ENCODE measurements at regions not wholly inside any gene's neighbourhood (a gene's known extent, or its start where the extent isn't known, plus 50 kb on each side); places are given as distances from the start of the nearest gene placed in this dataset.
A peak's percentile ranks its signal among the peaks of the same experiment; 100 is the strongest.
"Not testable (repeated sequence)": the region's sequence is repeated elsewhere in the genome, so short reads cannot be mapped to it uniquely, and the experiment has no call there.

DNA sequence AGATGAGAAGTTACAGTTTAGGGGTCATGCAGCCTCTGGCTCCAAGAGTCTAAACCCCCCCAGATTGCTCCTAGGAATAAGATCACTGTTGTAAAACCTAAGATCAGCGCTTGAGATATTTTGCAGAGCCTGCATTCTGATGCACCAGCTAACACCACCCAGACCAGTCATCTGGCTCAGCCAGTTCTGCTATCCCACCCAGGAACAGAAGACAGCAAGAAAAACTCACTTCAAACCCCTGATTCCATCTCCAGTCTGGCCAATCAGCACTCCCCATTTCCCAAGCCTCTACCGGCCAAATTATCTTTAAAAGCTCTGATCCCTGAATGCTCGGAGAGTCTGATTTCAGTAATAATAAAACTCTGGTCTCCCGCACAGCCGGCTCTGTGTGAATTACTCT, 158.6 kb downstream of the ZNF664 start:
- no peak for DNase-seq

DNA sequence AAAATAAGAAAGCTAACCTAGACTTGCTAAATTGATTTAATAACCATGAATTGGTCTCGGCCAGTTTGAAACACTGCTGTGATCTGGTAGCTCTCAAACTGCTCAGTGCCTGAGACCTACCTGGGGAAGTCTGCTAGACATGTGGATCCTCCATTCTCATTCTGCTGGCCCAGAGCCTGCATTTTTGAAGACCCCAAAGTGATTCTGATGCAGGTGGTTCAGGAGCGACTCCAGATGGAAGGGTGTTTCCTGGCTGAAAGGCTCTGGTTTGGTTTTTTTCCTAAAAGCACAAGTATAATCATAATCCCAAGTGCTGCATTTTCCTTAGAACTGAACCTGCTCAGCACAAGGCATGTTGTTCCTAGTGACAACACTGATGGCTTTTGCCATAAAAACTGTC, 159.5 kb downstream of the ZNF664 start:
- no peak for DNase-seq

- DNase-seq: no peak
Measured at GRCh38 chr12:124136796-124137195, 158.1 kb upstream of the RFLNA start.

DNA sequence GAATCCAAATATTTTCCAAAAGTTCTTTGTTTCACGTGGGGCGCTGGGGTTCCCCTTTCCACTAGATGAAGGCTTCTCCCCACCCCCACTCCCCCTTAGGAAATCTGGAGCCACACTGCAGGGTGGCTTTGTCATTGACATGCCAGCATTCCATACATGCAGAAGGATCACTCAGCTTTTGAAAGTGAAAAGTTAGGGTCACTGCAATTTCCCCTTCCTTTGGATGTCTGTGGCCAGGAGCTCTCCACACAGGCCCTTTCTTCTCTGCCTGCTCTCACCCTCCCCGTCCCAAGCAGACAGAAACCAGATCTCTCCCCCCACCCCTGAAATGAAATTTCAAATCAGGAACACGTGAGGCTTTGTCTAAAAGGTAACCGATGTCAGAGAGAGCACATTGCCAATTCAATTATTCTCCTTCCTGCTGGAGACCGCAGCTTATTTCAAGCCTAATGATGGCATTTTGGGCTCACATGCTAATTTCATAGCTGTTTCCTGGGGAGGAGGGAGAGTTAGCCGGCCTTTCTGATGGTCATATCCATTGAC, 153.9 kb upstream of the RFLNA start:
- no peak for DNase-seq

GRCh38 chr12:124141611-124142010, 153.3 kb upstream of the RFLNA start:
- not testable (repeated sequence) for DNase-seq

GRCh38 chr12:124142395-124143035, 152.4 kb upstream of the RFLNA start:
- DNase-seq: no peak

DNA sequence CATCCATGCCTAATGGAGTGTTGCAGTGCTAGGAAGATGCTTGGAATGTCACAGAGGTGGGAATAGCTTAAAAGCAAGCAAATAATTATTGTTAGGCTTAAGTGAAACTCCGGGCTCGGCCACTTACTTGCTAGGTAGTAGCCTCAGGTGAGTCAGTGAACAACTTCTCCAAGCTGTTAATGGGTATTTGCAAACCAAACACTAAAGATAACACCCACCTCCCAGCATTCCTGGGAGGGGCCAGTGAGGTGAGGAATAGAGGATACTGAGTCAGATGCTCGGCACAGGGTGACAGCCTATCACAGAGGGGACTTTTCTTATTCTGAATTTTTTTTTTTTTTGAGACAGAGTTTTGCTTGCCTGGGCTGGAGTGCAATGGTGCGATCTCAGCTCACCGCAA, 151.2 kb upstream of the RFLNA start:
- no peak for DNase-seq

- no peak for DNase-seq
Measured at GRCh38 chr12:124144531-124145194, 150.2 kb upstream of the RFLNA start.

DNA sequence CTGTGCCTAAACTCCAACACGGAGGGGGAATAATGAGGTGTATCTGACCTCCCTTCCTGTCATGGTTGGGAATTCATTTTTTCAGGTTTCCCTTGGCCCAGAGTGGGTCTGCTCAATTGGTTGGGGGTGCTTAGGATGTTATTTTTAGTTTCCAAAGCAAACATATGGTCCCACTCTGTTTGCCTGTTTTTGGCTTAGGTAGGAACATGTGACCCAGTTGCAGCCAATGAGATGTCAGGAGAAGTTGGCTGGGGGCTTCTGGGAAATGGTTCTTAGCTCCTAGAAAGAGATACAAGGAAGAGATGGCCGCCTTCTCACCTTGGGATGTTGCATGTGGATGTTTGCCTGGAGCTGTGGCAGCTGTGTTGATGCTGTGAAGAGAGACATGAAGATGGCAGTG, 147.9 kb upstream of the RFLNA start:
- no peak for DNase-seq

DNA sequence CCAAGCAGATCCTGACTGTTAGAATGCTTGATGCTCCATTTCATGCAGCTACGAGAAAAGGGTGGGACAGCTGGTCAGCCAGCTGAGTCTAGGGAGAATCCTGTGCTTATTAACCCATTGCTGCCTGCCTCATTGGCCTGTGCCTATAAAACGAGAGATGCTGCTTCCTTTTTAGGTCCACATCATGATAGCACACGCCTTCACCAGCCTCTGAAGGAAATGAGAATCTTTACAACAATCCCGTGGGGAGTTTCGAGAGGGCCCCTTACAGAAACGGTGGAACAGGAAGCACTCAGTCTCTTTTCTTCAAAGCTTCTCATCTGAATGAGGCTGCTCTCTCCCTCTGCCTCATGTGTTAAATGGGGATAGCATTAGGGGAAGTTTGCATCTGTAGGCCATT, 147.3 kb upstream of the RFLNA start:
- DNase-seq: no peak

DNA sequence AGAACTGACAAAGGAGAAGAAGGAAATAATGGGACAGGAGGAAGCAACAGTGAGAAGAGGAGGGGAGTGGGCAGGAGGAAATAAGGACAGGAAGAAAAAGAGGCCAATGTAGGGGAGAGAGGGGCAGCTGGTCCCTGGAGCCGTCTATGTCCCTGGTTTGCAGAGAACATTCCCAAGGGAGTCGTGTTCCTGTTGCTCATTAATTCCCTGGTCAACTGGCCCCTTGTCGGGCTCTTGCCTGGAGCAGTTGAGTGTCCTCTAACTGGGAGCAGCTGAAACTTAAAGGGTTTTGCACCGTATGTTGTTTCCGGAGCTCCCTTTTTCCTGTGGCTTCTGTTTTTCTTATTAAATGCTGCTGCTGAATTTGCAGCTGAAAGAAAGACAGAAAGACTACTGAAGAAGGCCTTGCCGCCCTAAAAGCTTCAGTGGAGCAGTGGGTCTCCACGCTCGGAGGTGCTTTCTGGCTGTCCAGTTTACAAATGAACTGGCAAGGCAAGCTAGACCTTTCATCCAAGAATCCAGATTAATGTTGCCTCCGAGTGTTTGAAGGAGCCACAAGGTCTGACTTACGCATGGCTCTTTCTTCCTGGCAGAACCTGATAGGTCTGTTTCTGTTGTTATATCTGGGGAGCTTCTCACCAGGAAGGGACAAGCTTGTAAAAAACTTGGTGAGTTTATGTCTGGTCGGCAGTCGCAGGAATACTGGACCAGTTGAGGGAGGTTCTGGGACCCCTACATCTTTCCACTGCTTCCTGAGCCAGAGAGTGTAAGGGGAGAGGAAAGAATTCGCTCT, 146.2 kb upstream of the RFLNA start:
- no peak for DNase-seq

GRCh38 chr12:124149287-124149686, 145.6 kb upstream of the RFLNA start:
- DNase-seq: no peak

- DNase-seq: no peak
Measured at GRCh38 chr12:124150168-124150567, 144.7 kb upstream of the RFLNA start.

DNA sequence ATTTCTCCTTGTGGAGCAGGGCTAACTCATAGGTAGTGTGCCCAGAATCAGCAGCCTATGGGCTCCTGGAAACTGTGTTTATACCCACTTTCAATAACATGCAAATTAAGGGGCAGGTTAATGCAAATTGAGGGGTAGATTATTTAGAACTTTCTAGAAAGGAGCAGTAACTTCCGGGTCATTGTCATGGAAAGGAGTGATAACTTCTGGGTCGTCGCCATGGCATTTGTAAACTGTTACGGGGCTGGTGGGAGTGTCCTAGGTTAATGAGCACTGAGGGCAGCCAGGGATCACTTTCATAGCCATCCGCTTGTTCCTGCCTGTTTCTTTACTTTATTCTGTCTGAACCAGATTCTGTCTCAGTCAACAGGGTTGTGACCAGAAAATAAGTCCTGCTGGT, 143.3 kb upstream of the RFLNA start:
- DNase-seq: no peak

- DNase-seq: no peak
Measured at GRCh38 chr12:124152731-124153130, 142.2 kb upstream of the RFLNA start.

DNA sequence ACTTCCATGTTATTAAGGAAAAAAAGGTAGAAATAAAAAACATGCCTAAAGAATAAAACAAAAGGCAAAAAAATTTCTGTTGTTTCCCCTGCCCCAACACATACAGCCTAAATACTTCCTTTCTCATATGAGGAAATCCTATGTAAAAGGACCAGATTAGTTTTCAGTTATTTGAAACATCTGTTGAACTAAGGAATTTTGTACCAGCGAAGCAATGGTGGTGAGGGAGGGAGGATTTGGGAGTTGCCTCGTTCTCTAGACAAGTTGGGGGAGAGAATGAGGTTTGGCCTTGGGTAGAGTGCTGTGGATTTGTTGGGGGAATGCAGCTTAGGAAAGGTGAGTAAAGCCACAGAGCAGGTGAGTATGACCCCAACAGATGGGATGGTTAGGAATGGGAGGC, 141.5 kb upstream of the RFLNA start:
- no peak for DNase-seq

- DNase-seq: no peak
Measured at GRCh38 chr12:124157406-124157805, 137.5 kb upstream of the RFLNA start.

DNA sequence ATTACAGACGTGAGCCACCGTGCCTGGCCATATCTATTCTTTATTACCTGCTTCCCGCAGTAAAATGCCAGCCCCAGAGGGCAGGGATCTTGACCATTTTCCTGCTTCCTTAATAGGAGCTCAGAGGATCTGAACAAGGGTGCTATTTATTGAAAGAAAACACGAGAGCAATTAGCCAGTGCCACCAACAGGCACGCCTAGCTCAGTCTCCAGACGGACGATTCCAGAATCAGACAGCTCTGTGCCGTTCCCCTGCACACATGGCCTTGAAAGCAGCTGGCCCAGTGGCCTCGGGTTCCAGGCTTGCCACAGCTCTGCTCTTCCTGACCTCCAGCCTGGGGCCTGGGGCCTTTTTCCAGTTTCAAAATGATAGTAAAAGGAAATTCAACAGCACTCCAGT, 135.2 kb upstream of the RFLNA start:
- no peak for DNase-seq

DNA sequence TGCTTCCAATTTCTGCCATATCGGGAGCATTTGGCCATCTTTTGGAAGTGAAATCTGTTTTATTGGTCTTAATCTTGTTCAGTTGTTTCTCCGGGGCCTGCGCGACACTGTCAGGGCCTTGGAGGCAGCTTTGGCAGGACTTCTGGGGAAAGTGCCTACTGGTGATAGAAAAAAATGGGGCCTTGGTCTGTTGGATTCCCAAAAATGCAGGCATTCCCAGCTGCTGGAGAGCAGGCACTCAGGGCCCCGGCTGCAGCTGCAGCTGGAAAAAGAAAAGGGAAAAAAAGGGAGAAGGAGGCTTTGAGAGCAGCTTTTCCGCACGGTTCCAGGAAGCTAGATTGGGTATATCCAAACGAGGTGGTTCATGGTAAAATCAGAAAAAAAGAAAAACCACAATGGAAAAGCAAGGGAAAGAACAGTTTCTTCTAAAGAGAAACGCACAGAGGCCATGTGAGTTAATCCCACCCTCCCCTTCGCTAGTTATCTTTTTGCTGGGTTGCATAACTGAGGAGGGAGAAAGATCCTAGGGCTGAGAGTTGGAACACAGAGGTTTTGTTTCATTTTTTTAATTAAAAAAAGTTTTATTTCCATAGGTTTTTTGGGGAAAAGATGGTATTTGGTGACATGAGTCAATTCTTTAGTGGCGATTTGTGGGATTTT, 134.7 kb upstream of the RFLNA start:
- no peak for DNase-seq

- DNase-seq: not testable (repeated sequence)
Measured at GRCh38 chr12:124161402-124161801, 133.5 kb upstream of the RFLNA start.

DNA sequence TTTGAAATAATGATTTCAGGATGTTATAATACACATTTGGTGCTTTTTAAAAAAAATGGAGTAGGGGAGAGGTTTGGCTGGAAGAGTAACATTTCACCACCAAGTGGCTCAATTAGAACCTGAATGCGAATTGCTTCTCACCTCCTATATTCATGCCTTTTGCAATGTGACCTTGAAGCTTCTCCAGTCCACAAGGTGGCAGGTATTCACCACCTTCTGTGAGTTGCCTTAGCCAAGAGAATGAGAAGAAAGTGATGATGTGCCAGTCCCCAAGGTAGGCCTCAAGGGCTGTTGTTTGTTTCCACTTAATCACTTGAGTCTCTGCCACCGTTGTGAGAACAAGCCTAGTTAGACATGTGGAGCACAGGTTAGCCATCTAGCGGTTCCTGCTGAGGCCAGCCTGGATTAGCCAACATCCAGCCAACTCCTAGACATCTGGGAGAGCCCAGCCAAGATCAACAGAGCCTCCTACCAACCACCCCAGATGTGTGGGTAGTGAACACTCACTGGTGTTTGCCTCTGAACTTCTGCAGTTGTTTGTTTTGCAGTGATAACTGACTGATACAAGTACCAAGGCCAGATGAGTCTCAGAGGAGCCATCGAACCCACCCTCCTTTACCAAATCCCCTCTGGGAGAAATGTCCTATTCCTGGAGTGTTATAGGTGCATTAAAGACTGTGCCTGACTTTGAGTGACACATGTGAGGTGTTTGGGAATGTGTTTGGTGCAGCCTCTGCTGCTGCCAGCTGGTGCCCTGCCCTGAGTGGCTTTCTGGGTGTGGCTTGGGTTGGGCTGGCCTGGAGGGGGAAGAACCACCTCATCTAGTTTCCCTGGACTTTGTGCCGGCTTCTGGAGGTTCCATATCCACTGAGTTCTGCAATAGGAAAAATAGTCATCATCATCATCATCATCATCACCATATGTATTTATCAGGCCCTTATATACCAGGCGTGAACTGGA, 132.5 kb upstream of the RFLNA start:
- DNase-seq: peak in 1 of 2 donors; percentile 5

DNA sequence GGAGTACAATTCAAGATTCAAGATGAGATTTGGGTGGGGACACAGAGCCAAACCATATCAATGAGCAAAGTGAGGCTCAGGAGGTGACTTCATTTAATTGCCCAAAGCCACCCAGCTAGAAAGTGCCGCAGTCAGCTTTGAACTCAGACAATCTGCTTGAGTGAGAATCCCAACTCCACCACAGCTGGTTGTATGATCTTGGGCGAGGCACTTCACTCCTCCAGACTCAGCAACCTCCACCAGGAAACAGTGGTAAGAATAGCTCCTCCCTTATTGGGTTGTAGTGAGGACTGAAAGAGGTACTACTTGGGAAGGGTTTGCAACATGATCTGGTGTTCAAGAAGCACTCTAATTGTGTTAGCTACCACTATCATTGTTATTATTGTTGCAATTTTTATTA, 129.2 kb upstream of the RFLNA start:
- DNase-seq: no peak

All from CD4-positive, alpha-beta T cell treated with Interferon alpha-2 for 1 hour (primary cell).